GM21423 (cell line): ENCODE measurements at regions not wholly inside any gene's neighbourhood (a gene's known extent, or its start where the extent isn't known, plus 50 kb on each side); places are given as distances from the start of the nearest gene placed in this dataset.

ENCODE experiments used
- ATAC-seq: cut with Tn5 transposase; IDR thresholded peaks from one replicate; pipeline ENCODE4 v1.9.1; 2021; ENCODE audit warnings: mild to moderate bottlenecking, moderate library complexity; ENCODE audit not compliant: unreplicated experiment

DNA sequence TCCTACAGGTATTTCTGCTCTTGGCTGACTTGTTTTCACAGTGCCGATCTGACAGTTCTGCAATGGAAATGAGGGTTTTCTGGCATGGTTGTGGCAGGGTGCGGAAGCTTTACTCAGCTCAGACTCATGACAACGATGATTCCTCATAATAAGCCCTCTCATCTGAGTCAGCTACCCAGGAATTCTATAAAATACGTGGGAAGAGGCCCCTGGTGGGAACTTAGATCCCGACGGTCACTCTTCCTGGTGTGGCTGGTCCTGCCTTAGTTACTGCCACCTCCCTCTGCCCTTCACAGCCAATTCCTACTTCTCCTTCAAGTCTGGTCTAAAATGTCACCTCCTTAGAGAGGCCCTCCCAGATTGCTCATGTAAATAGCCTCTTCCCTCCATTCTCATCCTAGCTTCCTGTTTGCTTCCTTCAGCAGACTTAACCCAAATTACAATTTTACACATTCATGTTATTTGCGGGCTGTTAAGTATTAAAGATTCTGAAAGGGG, 104.2 kb upstream of the MAP1LC3B2 start:
- ATAC-seq: no peak

DNA sequence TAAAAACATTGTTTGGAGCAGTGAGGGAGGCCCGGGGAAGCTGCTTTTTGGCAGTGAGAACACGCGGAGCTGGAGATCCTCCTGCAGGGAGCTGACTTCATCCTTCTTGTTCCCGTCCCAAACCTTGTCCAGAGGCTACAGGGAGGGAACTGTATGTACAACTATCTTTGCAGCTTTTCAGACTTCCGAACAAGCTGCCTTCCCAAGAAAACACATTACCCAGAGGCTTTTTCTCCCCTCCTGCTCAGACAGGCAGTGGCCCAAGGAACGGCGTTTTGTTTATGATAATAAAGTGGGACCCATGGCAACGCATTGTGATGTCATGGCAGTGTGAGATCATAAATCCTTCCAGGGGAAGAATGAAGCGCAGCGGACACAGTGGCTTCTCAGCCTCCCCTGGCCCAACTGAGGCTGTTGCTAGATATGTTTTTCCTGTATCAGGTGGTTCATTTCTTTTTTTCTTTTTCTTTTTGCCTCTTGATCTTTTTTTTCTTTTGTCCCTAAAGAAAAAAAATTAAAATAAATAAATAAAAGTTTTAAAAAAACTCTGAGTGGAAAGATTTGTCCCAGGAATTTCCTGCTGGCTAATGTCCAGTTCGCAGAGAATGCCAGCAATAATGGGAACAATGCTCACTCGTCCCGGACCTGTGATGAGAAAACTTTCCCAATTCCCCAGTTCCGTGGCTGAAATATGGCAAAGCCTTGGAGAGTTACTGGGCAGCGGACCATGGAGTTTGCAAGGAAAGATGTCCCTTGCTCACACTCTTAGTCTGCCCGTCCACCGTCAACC, 103.4 kb upstream of the MAP1LC3B2 start:
- no peak for ATAC-seq

DNA sequence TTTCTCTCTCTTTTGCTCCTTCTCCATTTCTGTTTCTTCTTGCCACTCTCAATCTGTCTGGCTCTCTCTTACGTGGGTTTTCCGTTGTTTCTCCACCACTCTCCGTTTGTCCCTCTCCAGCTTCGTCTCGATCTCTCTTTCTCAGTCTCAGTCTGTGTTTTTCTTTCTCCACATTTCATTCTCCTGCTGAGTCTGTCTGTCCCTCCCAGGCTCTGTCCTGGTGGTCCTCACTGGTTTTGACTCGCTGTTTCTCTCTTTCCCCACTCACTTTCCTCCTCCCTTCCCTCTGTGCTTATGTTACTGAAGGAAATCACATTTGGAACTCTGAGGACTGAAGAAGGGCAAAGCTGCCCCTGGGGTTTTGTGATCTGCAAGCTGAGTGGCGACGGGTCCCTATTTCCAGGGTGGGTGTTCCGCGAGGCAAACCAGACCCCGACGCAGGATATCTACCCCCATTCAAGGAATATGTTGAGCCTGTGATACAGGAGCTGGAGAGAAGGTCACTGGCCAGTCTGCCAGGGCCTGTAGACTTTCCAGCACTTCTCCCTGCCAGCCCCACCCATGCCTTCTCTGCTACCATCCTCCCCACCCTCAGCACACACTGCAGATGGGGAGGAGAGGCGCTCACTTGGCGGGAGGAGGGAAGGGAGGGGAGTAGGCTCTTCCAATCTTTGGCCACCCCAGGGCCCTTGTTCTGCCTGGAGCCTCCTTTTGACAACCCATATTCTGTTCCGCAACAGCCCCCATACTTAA, 102.7 kb upstream of the MAP1LC3B2 start:
- ATAC-seq: no peak

DNA sequence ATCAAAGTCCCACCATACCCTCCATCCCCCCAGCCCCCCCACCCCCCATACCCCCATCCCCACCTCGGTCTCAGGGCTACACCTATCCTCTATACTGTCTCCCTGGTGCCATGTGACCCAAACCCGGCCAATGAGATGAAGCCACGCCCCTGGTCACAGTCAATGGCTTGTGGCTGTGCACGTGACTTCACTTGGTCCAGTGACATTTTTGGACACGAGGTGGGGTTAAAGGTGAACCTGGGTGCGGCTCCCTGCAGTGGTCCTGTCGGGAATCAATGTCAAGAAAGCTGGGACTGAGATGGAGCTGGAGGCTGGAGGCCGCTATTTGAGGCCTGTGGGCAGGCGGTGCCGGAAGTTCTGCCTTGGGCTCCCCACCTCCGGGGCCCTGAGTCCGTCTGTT, 100.7 kb upstream of the MAP1LC3B2 start:
- no peak for ATAC-seq

DNA sequence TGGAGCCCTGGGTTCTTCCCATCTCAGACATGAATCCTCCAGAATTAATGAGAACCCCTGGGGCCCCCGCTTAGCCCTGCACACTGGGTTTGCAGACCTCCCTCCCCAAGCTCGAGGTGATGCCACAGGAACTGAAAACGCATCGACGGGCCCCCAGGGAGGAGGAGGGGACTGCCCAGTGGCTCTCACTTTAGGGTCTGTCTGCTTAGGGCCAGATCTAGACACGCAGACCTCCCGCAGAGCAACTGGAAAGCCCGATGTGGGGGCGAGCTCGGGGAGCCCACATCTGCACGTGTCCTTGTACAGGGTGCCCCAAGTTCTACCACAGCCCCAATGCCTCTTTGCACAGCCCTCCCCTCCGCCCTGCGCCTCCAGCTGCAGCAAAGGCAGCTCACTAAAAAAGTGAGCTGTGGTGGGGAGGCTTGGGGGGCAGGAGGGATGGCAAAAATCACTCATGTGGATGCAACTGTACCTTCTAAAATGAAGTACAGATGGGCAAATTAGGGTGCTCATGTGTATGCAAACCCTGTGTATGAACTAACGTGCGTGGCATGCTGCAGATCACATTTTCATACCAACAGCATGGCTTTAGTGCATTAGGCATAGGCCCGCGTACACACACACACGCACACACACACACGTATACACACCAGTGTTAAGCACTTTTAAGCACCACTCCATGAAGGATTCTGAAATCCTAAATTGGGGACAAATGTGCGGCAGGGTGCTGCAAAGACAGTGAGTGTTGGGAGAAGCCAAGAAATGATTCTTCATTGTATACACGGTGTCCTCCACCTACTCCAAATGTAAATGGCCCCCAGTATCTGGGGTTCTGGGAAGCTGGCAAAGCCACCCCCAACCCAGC, 99.9 kb upstream of the MAP1LC3B2 start:
- ATAC-seq: no peak

DNA sequence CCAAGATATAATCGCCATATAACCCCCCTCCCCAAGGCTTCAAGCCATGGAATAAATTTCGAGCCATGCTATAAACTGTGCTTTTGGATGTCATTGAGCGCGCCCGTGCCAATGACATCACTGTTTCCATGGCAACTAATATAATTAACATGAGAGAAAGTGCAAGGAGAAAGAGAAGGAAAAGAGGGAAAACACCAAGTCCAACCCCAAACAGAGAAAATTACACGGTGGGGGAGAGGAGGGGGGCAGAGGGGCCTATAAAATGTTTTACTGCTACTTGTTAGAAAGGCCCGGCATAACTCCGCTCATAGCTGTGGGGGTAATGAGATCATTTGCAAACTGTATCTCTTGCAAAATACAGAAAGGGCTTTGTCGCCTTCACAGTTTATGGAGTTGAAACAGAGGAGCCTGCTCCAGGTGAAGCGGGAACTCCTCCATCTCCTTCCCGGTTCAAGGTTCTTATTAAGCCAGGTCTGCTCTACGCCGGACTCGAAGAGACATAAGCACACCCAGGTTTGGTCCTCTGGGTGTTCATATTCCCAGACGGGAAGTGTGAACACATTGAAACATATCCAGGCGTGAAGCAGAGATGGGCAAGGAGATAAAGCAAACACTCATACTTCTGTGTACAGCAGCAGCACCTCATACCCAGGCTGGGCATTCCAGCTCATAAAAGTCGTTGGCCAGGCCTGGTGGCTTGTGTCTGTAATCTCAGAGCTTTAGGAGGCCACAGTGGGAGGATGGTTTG, 99.1 kb upstream of the MAP1LC3B2 start:
- no peak for ATAC-seq

DNA sequence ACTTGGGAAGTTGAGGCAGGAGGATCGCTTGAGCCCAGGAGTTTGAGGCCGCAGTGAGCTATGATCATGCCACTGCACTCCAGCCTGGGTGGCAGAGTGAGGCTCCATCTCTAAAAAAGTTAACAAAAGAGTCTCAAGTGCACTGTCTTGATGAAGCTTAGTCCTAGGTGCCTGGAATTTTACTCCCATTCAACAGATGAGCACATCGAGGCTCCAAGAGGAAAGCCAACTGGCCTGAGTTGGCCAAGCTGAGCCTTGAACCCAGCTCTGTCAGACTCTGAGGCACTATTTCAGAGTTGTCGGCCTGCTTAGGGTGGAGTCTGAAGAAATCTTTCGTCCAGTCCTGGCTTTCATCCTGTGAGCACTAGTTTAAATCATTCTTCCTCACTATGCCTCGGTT, 98.1 kb upstream of the MAP1LC3B2 start:
- ATAC-seq: no peak

DNA sequence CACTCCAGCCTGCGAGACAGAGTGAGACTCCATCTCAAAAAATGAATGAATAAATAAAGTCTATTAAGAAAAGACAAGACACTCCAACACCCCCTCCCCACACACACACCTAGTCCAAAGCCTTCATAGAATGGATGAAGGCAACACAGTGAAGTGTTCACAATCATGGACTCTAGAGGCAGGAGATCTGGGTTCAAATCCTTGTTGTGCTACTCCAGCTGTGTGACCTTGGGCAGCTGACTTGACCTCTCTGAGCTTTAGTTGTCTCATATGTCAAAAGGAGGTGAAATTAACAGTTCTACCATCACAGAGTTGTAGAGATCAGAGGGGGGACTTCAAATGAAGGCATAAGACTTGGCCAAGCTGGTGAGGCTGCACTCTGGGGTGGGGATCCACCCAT, 95.8 kb upstream of the MAP1LC3B2 start:
- no peak for ATAC-seq

DNA sequence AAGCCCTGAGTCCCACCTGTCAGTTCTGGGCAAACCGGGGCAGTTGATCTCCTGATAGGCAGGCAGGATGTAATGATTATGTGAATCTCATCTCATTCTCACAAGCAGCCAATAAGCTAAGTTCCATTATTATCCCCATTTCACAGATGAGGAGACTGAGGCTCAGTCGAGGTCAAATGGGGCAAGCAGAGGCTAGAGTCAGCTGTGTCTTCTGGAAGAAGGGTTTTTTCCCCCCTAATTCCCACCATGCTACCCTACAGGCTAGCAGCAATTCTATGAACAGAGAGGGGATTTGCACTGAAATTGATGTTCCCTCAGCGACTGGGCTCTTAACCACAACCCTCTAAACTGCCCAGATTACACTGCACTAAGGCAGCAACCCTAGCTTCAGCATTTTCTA, 93.8 kb upstream of the MAP1LC3B2 start:
- ATAC-seq: no peak

DNA sequence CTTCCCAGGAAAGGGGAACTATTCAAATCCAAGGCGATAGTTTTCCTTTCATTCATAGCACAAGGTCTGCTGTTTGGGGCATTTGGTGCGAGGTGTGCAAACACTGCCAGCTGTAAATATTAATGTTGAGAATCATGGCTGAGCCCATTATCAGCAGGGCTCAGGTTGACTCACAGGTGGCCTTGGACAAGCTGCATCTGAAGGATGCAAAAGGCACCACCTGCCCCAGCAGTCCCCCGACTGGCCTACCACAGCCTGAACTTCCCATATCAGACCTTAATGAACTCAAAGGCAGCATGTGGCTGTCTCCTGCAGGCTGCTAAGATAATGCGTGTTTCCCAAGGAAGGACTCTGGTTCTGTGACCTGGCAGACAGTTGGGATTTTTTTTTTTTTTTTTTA, 93.3 kb upstream of the MAP1LC3B2 start:
- no peak for ATAC-seq

DNA sequence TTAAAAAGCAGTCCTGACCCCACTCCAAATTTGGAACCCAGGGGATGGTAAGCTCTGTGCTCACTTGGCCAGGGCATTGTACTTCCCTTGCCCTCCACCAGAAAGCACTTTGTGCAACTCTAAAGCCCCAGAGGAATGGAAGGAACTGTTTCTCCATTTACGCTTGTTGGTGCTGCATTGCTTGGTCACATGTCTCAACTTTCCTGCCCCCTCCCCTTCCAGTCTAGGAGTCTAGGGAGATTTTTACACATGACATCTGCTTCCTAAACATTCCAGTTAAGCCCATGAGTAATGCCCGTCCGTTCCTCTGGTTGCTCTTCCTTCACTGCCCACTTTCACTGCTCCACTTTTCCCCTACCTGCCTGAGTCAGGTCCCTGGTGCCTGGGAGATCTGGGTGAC, 92.6 kb upstream of the MAP1LC3B2 start:
- no peak for ATAC-seq

DNA sequence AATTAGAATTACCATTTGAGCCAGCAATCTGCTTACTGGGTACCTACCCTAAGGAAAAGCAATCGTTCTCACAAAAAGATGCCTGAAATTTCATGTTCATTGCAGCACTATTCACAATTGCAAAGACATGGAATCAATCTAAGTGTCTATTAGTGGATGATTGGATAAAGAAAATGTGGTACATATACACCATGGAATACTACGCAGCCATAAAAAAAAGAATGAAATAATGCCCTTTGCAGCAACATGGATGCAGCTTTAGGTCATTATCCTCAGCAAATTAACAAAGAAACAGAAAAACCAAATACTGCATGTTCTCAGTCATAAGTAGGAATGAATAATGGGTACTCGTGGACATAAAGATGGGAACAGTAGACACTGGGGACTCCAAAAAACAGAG, 89.8 kb upstream of the MAP1LC3B2 start:
- ATAC-seq: no peak

DNA sequence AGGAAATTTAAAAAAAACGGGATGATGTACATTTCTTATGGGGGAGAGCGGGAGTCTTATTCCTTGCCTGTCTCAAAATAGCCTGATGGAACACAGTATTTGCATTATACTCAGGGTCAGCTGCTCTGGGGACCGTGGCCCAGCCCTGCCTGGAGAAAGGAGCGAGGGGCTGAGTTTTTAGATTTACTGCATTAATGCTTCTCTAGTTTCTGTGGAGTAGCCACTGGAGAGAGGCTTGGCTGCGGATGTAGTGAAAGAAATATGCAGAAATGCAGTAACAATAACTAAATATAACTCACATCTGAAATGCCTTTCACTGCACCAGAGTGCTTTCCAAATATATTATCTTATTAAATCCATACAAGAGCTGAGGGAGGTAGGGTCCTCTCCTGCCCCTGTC, 87.6 kb upstream of the MAP1LC3B2 start:
- no peak for ATAC-seq

DNA sequence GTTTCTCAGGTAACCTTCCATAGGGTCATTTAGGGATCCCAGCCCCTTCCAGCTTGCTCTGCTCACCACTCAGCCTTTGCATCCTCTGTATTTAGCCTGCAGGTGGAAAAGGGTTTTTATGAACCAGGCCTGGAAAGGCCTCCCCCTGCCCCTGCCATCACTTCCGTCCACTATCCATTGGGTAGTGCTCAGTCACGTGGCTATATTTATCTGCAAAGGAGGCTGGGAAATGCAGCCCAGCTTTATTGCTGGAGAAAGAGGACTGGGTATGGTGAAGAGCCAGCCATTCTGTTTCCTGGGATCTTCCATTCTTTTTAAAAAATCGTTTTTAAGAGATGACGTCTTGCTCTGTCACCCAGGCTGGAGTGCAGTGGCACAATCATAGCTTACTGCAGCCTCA, 87.0 kb upstream of the MAP1LC3B2 start:
- no peak for ATAC-seq

DNA sequence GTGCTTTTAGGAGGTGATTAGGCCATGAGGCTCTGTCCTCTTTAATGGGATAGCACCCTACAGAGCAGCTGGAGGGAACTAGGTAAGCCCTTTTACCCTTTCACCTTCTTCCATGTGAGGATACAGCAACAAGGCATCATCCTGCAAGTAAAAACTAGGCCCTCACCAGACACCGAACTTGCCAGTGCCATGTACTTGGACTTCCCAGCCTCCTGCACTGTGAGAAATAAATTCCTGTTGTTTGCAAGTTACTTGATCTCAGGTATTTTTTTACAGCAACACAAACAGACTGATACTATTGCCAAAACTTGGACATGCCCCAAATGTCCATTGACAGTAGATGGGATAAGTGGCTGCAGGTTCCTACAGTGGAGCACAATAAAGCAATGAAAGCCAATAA, 85.8 kb upstream of the MAP1LC3B2 start:
- no peak for ATAC-seq

DNA sequence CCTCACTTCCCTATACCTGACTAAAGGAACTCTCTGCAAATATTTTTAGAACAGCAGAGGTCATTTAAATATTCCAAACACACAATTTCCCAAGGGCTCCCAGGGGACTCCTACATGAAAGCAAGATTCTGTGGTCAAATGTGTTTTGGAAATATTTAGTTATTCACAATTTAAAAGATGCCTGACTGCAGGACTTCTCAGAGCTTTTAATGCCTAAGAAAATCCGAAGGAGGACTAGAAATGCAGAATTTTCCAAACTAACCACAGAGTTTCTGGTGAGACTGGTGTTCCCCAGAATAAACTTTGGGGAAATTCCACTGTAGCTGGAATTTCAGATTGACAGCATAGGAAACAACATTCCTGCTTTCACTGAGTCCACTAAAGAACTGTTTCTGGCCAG, 84.8 kb upstream of the MAP1LC3B2 start:
- no peak for ATAC-seq

DNA sequence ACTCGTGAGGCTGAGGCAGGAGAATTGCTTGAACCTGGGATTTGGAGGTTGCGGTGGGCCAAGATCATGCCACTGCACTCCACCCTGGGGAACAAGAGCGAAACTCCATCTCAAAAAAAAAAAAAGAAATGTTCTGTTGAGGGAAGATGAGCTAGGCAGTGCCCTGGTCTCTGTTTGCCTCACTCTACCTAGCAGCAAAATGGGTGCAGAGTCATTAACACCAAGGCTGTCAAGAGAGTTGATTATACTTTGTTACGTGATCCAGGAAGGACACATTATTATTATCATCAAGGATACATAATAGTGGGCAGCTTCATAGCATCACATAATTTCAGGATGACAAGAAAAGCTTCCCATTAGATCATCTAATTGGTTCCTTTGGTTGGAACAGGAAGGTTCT, 84.3 kb upstream of the MAP1LC3B2 start:
- no peak for ATAC-seq

DNA sequence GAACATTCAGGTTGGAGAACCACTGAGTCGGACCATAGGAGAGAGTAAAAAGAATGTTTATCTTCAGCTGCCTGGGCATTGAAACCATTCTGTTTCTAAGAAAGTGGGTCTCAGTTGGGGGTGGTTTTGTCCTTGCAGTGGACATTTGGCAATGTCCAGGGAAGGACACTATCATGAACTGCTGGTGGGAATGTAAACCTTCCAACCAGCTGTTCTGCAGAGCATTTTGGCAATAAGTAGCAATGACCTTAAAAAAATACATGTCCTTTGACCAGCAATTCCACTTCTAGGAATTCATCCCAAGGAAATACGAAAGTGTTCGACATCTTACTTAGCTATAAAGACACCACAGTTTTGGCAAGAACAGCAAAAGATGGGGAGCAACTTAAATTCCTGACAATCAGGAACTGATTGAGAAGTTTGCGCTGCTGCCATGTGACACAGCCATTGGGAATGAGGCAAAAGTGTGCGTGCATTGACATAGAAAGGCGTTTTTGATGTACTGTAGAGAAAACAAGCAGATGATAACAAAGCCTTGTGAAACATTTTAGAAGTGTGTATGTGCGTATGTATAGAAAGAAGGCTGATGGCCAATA, 82.9 kb upstream of the MAP1LC3B2 start:
- no peak for ATAC-seq

DNA sequence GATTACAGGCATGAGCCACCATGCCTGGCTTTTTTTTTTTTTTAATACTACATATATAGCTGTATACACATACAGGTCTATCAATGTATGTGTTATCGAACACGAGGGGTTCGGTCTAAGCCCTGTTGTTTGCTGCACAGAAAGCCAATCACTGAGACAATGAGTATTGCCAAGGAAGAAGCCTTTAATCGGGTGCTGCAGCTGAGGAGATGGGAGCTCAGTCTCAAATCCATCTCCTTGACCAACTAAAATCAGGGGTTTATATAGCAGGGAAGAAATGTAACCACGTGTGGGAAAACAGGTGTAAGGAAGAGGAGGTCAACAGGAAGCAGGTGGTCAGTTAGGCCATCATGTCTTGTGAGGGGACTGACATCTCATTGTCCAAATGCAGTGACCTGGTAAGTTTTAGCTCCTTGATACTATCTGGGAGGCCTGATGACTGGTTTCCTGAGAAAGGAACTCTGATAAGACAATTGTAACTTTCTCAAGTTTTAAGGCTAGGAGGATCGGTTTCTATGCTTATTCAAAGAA, 80.9 kb upstream of the MAP1LC3B2 start:
- ATAC-seq: no peak

DNA sequence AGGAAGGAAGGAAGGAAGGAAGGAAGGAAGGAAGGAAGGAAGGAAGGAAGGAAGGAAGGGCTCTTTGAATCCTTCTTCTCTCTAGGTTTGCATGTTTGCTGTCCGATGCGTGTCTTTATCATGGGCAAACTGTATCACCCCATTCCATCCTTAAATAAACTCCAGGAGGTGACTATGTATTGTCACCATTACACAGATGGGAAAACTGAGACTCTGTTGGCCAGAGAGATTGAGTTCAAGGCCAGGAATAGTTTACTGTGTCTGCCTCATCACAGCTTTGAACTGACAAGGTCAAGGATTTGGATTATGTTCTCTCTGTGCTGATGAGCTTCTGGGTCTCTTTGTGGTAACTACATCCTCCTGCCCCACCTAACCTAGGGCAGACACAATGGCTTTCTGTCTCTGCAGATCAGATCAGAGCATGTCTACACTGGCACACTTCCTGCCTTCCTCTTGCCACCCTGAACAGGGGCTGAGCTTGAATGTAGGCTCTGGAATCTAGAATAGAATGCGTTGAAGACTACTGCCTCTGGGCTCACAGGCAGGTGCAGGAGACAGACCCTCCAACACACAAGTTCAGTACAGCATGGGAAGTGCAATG, 78.9 kb upstream of the MAP1LC3B2 start:
- no peak for ATAC-seq
